A549 (cell line): ENCODE measurements at regions not wholly inside any gene's neighbourhood (a gene's known extent, or its start where the extent isn't known, plus 50 kb on each side); places are given as distances from the start of the nearest gene placed in this dataset.
A peak's percentile ranks its signal among the peaks of the same experiment; 100 is the strongest.

Experiments
- ATAC-seq, 2 experiments: fragments of 200-7000 bp in 1 of 2; fragments of >200 bp in 1 of 2; cut with Nextera tagmentation in 1 of 2; cut with Tn5 transposase in 1 of 2; 3 replicates each; pipeline versions ENCODE4 v1.8.0 to v1.9.1; 2018 to 2020; ENCODE audit warnings: mild to moderate bottlenecking in 1 of 2, moderate library complexity in 1 of 2
- CTCF ChIA-PET: fragments of 300-600 bp; sonication (Branson Sonifier 250); formaldehyde crosslinking; extraction: SDS; loops from one replicate; lab custom pipeline; 2021; ENCODE audit warnings: antibody characterized with exemption, inconsistent platforms; lab: Yijun Ruan, JAX
- POLR2A ChIA-PET: fragments of 350-600 bp; formaldehyde crosslinking; extraction: SDS; loops from one replicate; lab custom pipeline; 2021; ENCODE audit warnings: antibody characterized with exemption, inconsistent platforms; lab: Yijun Ruan, JAX
- DNase-seq, 2 experiments: peaks; one replicate each; pipeline versions ENCODE4 v3.0.0 to v3.0.0-alpha.2; 2011 to 2016; ENCODE audit warnings: low read depth in 1 of 2, low spot score in 1 of 2
- FAIRE-seq: peaks from 2 replicates; lab custom pipeline; 2011; peaks lifted over from hg19 to GRCh38; lab: Jason Lieb, UNC
- H3K27ac ChIP-seq, 2 experiments: fragments of >200 bp; sonication (Bioruptor Twin); formaldehyde crosslinking; 3 replicates each; pipeline ENCODE4 v1.5.1; 2016 to 2017
- H3K4me1 ChIP-seq: fragments of >200 bp; sonication (Bioruptor Twin); formaldehyde crosslinking; 3 replicates; pipeline ENCODE4 v1.6.1; 2016
- H3K4me2 ChIP-seq: fragments of >200 bp; sonication (Bioruptor Twin); formaldehyde crosslinking; 3 replicates; pipeline ENCODE4 v1.6.1; 2016
- H3K4me3 ChIP-seq: fragments of >200 bp; sonication (Bioruptor Twin); formaldehyde crosslinking; 3 replicates; pipeline ENCODE4 v1.5.1; 2016
- H3K9me3 ChIP-seq: fragments of >200 bp; sonication (Bioruptor Twin); formaldehyde crosslinking; 3 replicates; pipeline ENCODE4 v1.6.1; 2016
- ATOH8 ChIP-seq: fragments of 250-450 bp; sonication (Bioruptor Pico); IDR thresholded peaks from 2 replicates; pipeline ENCODE4 v1.5.0; 2020; ENCODE audit warnings: low read depth, mild to moderate bottlenecking, moderate library complexity
- BHLHE40 ChIP-seq: IDR thresholded peaks from 2 replicates; pipeline ENCODE4 v1.6.1; 2012; ENCODE audit warnings: low read depth, low read length, inconsistent platforms
- CBX2 ChIP-seq: fragments of 200-600 bp; sonication (generic); IDR thresholded peaks from 2 replicates; pipeline ENCODE4 v1.6.1; 2016; ENCODE audit warnings: low read depth, mild to moderate bottlenecking, borderline replicate concordance
- CBX8 ChIP-seq: fragments of 200-600 bp; sonication (generic); IDR thresholded peaks from 2 replicates; pipeline ENCODE4 v1.6.1; 2016
- E2F6 ChIP-seq: IDR thresholded peaks from 2 replicates; pipeline ENCODE4 v1.6.1; 2012; ENCODE audit warnings: low read depth, borderline replicate concordance
- EHF ChIP-seq: fragments of 250-450 bp; sonication (Bioruptor Pico); IDR thresholded peaks from 2 replicates; pipeline ENCODE4 v1.5.0; 2020; ENCODE audit warnings: mild to moderate bottlenecking
- ELK1 ChIP-seq: fragments of 150-350 bp; IDR thresholded peaks from 2 replicates; pipeline ENCODE4 v1.6.1; 2014; ENCODE audit warnings: low read depth, mild to moderate bottlenecking, low read length
- EP300 ChIP-seq, 2 experiments: fragments of >200 bp; sonication (Bioruptor Twin); formaldehyde crosslinking; IDR thresholded peaks; 2 replicates in 1 of 2; 3 replicates in 1 of 2; pipeline ENCODE4 v1.6.1; 2016 to 2017
- ESRRA ChIP-seq: fragments of 150-350 bp; IDR thresholded peaks from 2 replicates; pipeline ENCODE4 v1.6.1; 2014; ENCODE audit warnings: mild to moderate bottlenecking, low read length, borderline replicate concordance
- FOSL2 ChIP-seq, 2 experiments: fragments of 450-650 bp in 1 of 2; fragments of >200 bp in 1 of 2; sonication (Bioruptor Twin) in 1 of 2; formaldehyde crosslinking; IDR thresholded peaks; 2 replicates each; pipeline versions ENCODE4 v1.5.0 to v1.6.1; 2016 to 2020; ENCODE audit warnings: mild to moderate bottlenecking in 1 of 2, moderate library complexity in 1 of 2
- HMGXB4 ChIP-seq: fragments of 250-450 bp; sonication (Bioruptor Pico); IDR thresholded peaks from 2 replicates; pipeline ENCODE4 v1.5.0; 2021; ENCODE audit warnings: mild to moderate bottlenecking, moderate library complexity, borderline replicate concordance
- JUN ChIP-seq, 2 experiments: fragments of >200 bp; sonication (Bioruptor Twin); formaldehyde crosslinking; IDR thresholded peaks; 2 replicates in 1 of 2; 3 replicates in 1 of 2; pipeline ENCODE4 v1.6.1; 2016 to 2017
- JUNB ChIP-seq: fragments of >200 bp; sonication (Bioruptor Twin); formaldehyde crosslinking; IDR thresholded peaks from 2 replicates; pipeline ENCODE4 v1.6.1; 2016
- KDM1A ChIP-seq: fragments of 200-600 bp; sonication (generic); IDR thresholded peaks from 2 replicates; pipeline ENCODE4 v1.6.1; 2016; ENCODE audit warnings: low read depth, mild to moderate bottlenecking
- KDM5A ChIP-seq: fragments of 200-600 bp; sonication (generic); IDR thresholded peaks from 2 replicates; pipeline ENCODE4 v1.6.1; 2016; ENCODE audit warnings: antibody characterized with exemption, mild to moderate bottlenecking
- NFE2L2 ChIP-seq: fragments of 150-350 bp; conservative IDR thresholded peaks from 2 replicates; pipeline ENCODE4 v1.6.1; 2014; ENCODE audit warnings: low read length
- RAD21 ChIP-seq, 2 experiments: fragments of >200 bp in 1 of 2; sonication (Bioruptor Twin) in 1 of 2; formaldehyde crosslinking in 1 of 2; IDR thresholded peaks in 1 of 2; conservative IDR thresholded peaks in 1 of 2; 2 replicates in 1 of 2; 3 replicates in 1 of 2; pipeline ENCODE4 v1.6.1; 2012 to 2018; ENCODE audit warnings: inconsistent platforms in 1 of 2
- RARB ChIP-seq: fragments of 250-450 bp; sonication (Bioruptor Pico); IDR thresholded peaks from 2 replicates; pipeline ENCODE4 v1.8.0; 2021; ENCODE audit warnings: mild to moderate bottlenecking, moderate library complexity
- RCOR1 ChIP-seq: fragments of 150-350 bp; IDR thresholded peaks from 2 replicates; pipeline ENCODE4 v1.6.1; 2014; ENCODE audit warnings: antibody characterized with exemption, low read length, low read depth
- SREBF2 ChIP-seq: fragments of 450-650 bp; IDR thresholded peaks from 2 replicates; pipeline ENCODE4 v1.6.1; 2014; ENCODE audit warnings: mild to moderate bottlenecking, moderate library complexity
- ZC3H11A ChIP-seq: fragments of 450-650 bp; IDR thresholded peaks from 2 replicates; pipeline ENCODE4 v1.6.1; 2014; ENCODE audit warnings: antibody characterized with exemption, mild to moderate bottlenecking
- ZFP36 ChIP-seq: fragments of 450-650 bp; IDR thresholded peaks from 2 replicates; pipeline ENCODE4 v1.6.1; 2014; ENCODE audit warnings: borderline replicate concordance; ENCODE audit not compliant: partially characterized antibody
- ZSCAN20 ChIP-seq: fragments of 250-450 bp; sonication (Bioruptor Pico); IDR thresholded peaks from 2 replicates; pipeline ENCODE4 v1.8.0; 2022; ENCODE audit warnings: mild to moderate bottlenecking, moderate library complexity
- WGBS: methylation state at CpG from one replicate; pipeline ENCODE4 v1.1.6; 2017; ENCODE audit errors: missing lambda C conversion rate; 5-methylcytosine and 5-hydroxymethylcytosine counted together

- FAIRE-seq, result no peak
- no peak overlapping the region for H3K27ac ChIP-seq
- TF ChIP-seq CBX8 (no peak), ZSCAN20 (CRISPR knock-in tag) (no peak), SREBF2 (no peak), EP300 (IDR thresholded peaks at IDR 0.05) (no peak), KDM5A (no peak)
- TF ChIP-seq, all 56 proteins: peak for 0
- ChIA-PET POLR2A (no interaction called here), CTCF (no interaction called here)
- DNase-seq, result no peak
- Histone ChIP-seq H3K4me3 (no peak overlapping the region), H3K4me1 (no peaks in the 10 kb centered on the region), H3K9me3 (no peaks in the 10 kb centered on the region), H3K4me2 (no peak overlapping the region)
- no peak for ATAC-seq
- 75% methylated on average over 3 of the region's 3 CpGs for WGBS
These were observed 119.0 kb downstream of the GASK1B start for GRCh38 chr4:158053801-158054200.

- ATAC-seq (no peak), FAIRE-seq (no peak), DNase-seq (no peak)
- TF ChIP-seq ZFP36, result no peak
- TF ChIP-seq NFE2L2, result no peak
- no peak for TF ChIP-seq JUNB
- TF ChIP-seq KDM1A, result no peak
- no peak for TF ChIP-seq ATOH8 (CRISPR knock-in tag)
- no peak for TF ChIP-seq CBX2
- TF ChIP-seq E2F6, result no peak
- TF ChIP-seq RAD21 (conservative IDR thresholded peaks at IDR 0.05 in 1 of 2, IDR thresholded peaks at IDR 0.05 in 1 of 2), result no peak
- TF ChIP-seq ZC3H11A, result no peak
- TF ChIP-seq FOSL2 (IDR thresholded peaks at IDR 0.05), result no peak
- TF ChIP-seq FOSL2 (CRISPR knock-in tag; IDR thresholded peaks at IDR 0.05), result no peak
- TF ChIP-seq ELK1, result no peak
- TF ChIP-seq EHF (CRISPR knock-in tag), result no peak
- no peak for TF ChIP-seq HMGXB4 (CRISPR knock-in tag)
- TF ChIP-seq BHLHE40, result no peak
- no peak overlapping the region for H3K4me3 ChIP-seq
- no peaks in the 10 kb centered on the region for H3K9me3 ChIP-seq
- POLR2A ChIA-PET, result no interaction called here
- CTCF ChIA-PET, result no interaction called here
- no peaks in the 10 kb centered on the region for H3K4me1 ChIP-seq
- H3K27ac ChIP-seq, result no peak overlapping the region
- H3K4me2 ChIP-seq, result no peak overlapping the region
These were observed 119.7 kb downstream of the GASK1B start for GRCh38 chr4:158053086-158053485.

GRCh38 chr4:158051401-158052235 lies 121.2 kb downstream of the GASK1B start:
- no peak overlapping the region for H3K4me3 ChIP-seq
- ChIA-PET CTCF (no interaction called here), POLR2A (no interaction called here)
- no peak overlapping the region; a peak in 1 of 6 replicates for H3K27ac ChIP-seq
- TF ChIP-seq KDM5A (no peak), JUNB (no peak), RARB (no peak), JUN (IDR thresholded peaks at IDR 0.05) (no peak), RCOR1 (no peak), ESRRA (no peak)
- H3K4me2 ChIP-seq, result no peak overlapping the region
- ATAC-seq (no peak), FAIRE-seq (no peak), DNase-seq (peak in 1 of 2 experiments; percentile 6)
- no peaks in the 10 kb centered on the region for H3K4me1 ChIP-seq
- 58% methylated on average over 6 of the region's 6 CpGs for WGBS
- no peaks in the 10 kb centered on the region for H3K9me3 ChIP-seq
